BE2C (cell line): ENCODE measurements at regions not wholly inside any gene's neighbourhood (a gene's known extent, or its start where the extent isn't known, plus 50 kb on each side); places are given as distances from the start of the nearest gene placed in this dataset.

Experiments
- DNase-seq: peaks from one replicate; pipeline ENCODE4 v3.0.0-alpha.2; 2020
- H3K27me3 ChIP-seq: fragments of 250-450 bp; sonication (Bioruptor Pico); 2 replicates; pipeline ENCODE4 v1.5.1; 2020; ENCODE audit warnings: mild to moderate bottlenecking
- H3K36me3 ChIP-seq: fragments of 250-450 bp; sonication (Bioruptor Pico); 2 replicates; pipeline ENCODE4 v1.5.1; 2020; ENCODE audit warnings: mild to moderate bottlenecking
- H3K4me1 ChIP-seq: fragments of 250-450 bp; sonication (Bioruptor Pico); 2 replicates; pipeline ENCODE4 v1.5.1; 2020
- H3K4me3 ChIP-seq: 2 replicates; pipeline ENCODE4 v1.5.1; 2011; ENCODE audit warnings: low read depth, low read length
- H3K9me3 ChIP-seq: fragments of 250-450 bp; sonication (Bioruptor Pico); 2 replicates; pipeline ENCODE4 v1.5.1; 2020
- TF ChIP-seq, protein P1 (sequence below): IDR thresholded peaks from 2 replicates; pipeline ENCODE4 v1.5.1; 2012; ENCODE audit warnings: mild to moderate bottlenecking, low read depth, low read length

DNA sequence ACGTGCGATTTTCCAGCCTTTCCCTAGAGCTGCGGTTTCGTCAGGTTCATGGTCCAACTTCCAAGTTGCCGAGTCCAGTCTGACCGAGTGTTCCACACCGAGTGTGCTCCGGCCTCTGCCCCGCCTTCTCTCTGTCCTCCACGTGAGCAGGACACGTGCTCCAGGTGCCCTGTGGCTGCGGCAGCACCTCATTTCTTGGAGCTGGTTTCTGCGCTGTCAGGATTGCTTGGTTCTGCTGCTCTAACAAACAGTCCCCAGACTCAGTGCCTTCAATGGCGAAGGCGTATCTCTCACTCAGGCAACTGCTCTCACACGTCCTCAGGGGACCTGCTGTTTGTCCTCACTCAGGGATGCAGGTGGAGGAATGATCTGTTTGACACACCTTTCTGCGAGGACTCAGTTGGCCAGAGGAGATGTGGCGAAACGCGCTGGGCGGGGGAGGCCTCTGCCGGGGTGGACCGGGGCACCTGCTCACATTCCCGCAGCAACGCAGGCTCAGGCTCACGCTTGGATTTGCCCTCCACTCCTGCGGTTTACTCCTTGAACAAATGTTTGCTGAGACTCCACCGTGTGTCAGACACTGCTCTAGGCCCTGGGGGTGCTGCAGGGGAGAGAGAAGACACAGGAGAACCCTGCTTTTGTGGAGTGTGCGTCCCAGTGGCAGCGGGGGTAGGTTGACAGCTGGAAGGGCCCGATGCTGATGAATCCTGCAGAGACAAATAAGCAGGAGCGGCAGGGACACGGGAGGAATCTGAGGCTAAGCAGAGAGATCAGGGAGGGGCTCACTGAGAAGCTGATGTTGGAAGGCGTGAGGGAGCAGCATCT lies 63.4 kb upstream of the FBRSL1 start:
- no peaks in the 10 kb centered on the region for H3K36me3 ChIP-seq
- peaks cover 4% of the 10 kb centered on the region; the same call in 1 of the 2 replicates for H3K9me3 ChIP-seq
- TF ChIP-seq, protein P1, sequence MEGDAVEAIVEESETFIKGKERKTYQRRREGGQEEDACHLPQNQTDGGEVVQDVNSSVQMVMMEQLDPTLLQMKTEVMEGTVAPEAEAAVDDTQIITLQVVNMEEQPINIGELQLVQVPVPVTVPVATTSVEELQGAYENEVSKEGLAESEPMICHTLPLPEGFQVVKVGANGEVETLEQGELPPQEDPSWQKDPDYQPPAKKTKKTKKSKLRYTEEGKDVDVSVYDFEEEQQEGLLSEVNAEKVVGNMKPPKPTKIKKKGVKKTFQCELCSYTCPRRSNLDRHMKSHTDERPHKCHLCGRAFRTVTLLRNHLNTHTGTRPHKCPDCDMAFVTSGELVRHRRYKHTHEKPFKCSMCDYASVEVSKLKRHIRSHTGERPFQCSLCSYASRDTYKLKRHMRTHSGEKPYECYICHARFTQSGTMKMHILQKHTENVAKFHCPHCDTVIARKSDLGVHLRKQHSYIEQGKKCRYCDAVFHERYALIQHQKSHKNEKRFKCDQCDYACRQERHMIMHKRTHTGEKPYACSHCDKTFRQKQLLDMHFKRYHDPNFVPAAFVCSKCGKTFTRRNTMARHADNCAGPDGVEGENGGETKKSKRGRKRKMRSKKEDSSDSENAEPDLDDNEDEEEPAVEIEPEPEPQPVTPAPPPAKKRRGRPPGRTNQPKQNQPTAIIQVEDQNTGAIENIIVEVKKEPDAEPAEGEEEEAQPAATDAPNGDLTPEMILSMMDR, result no peak
- H3K4me1 ChIP-seq, result peaks cover 5% of the 10 kb centered on the region; the same call in 1 of the 2 replicates
- DNase-seq, result no peak
- H3K4me3 ChIP-seq, result no peak overlapping the region
- no peaks in the 10 kb centered on the region; the same call in 1 of the 2 replicates for H3K27me3 ChIP-seq

DNA sequence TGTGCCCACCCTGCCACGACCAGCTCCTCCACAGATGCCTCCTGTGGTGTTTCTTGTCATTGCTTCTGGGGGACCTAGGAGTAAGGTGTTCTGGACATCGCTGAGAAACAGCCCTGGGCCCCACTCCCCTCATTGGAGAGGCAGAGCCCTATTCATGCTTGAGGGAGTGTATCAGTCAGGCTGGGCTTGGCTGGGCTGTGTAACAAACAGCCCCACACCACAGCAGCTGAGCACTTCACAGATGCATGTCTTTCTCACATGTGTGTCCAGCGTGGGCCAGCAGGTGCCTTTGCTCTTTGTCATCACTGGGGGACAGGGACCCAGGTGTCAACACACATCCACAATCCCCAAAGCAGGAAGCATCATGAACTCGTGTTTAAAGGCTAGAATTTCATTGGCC lies 65.1 kb upstream of the FBRSL1 start:
- Histone ChIP-seq H3K36me3 (no peaks in the 10 kb centered on the region), H3K4me1 (peaks cover under 1% of the 10 kb centered on the region; the same call in 1 of the 2 replicates), H3K9me3 (peaks cover 4% of the 10 kb centered on the region; the same call in 1 of the 2 replicates), H3K4me3 (no peak overlapping the region), H3K27me3 (peaks cover 5% of the 10 kb centered on the region)
- TF ChIP-seq, protein P1, result no peak
- DNase-seq, result no peak

DNA sequence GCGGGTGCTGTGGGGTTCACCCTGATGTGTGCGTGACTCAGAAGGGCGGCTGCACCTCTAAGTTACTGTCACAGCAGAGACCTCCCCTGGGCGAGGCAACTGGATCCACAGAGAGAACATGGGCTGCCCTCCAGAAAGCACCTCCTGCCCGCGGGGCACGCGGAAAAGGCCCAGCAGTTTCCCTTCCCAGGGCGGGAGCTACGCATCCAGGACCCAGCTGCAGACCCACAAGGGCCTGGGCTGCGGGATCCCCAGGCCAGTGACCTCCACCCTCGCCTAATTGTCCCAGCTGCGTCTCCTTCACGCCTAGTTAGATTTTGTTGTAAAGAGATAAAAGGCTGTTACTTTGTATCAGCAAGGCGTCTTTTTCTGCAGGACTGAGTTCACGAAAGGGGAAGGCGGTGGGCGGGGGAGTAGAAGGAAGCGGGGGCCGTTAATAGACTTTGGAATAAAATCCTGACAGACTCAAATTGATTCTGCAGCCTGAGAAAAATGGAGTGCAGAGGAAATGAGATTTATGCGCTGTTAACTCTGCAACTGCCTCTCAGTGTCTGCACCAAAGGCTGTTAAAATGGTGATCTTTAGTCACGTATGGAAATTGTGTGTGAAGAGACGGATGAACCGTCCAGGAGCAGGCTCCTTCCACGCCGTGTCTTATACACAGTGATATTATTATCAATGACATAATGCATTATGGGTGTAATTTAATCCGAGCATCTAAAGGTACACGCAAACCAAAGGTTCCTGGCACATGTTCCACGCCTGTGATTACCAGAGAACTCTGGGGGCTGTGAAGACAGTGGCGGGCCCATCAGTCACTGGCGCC lies 65.9 kb upstream of the FBRSL1 start:
- H3K27me3 ChIP-seq, result peaks cover 11% of the 10 kb centered on the region
- H3K9me3 ChIP-seq, result peaks cover 4% of the 10 kb centered on the region; the same call in 1 of the 2 replicates
- H3K4me3 ChIP-seq, result no peak overlapping the region
- TF ChIP-seq, protein P1, result no peak
- H3K36me3 ChIP-seq, result no peaks in the 10 kb centered on the region
- H3K4me1 ChIP-seq, result no peaks in the 10 kb centered on the region
- no peak for DNase-seq

DNA sequence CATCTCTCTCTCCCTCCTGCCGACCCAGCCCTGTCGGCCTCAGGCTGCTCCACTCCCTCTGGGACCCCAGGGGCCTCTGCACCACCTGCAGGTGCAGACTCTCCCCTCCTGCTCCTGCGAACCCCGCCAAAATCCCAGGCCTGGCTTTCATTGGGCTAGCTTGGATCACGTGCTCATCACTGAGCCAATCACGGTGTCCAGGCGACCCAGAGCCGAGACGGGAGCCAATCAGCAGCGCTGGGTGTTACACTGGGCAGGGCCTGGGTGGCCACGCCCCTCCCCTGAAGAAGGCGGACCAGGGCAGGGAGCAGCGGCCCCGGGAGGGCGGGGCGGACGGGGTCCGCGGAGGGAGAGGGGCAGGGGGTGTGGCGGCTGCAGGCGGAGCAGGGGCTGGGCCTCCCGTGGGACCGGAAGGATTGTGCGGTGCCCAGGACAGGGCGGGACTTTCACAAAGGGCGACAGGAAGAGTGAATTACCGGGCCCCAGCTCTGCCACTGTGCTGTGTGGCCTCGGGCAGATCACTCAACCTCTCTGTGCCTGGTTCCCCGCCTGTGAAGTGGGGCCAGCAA lies 66.6 kb upstream of the FBRSL1 start:
- peaks cover 18% of the 10 kb centered on the region for H3K27me3 ChIP-seq
- TF ChIP-seq, protein P1, result no peak
- DNase-seq, result peak; percentile 54
- H3K9me3 ChIP-seq, result peaks cover 4% of the 10 kb centered on the region; the same call in 1 of the 2 replicates
- no peak overlapping the region for H3K4me3 ChIP-seq
- H3K36me3 ChIP-seq, result no peaks in the 10 kb centered on the region
- H3K4me1 ChIP-seq, result no peaks in the 10 kb centered on the region

GRCh38 chr12:132422381-132423043 lies 67.4 kb upstream of the FBRSL1 start:
- peaks cover 4% of the 10 kb centered on the region; the same call in 1 of the 2 replicates for H3K9me3 ChIP-seq
- no peaks in the 10 kb centered on the region for H3K36me3 ChIP-seq
- TF ChIP-seq, protein P1, result peak; percentile 14
- H3K27me3 ChIP-seq, result peaks cover 26% of the 10 kb centered on the region
- no peaks in the 10 kb centered on the region for H3K4me1 ChIP-seq
- DNase-seq, result no peak
- H3K4me3 ChIP-seq, result no peak overlapping the region
